Osteoblast (primary cell): ENCODE measurements at regions not wholly inside any gene's neighbourhood (a gene's known extent, or its start where the extent isn't known, plus 50 kb on each side); places are given as distances from the start of the nearest gene placed in this dataset.

Experiments
- DNase-seq: peaks from one replicate; pipeline ENCODE4 v3.0.0; 2011; ENCODE audit warnings: low spot score, mixed read lengths; ENCODE audit not compliant: insufficient read length; ENCODE audit errors: missing footprints
- H2AFZ ChIP-seq: 2 replicates; pipeline ENCODE4 v1.6.0; 2011; ENCODE audit warnings: mild to moderate bottlenecking, low read length
- H3K27ac ChIP-seq: 2 replicates; pipeline ENCODE4 v1.5.1; 2011; ENCODE audit warnings: mild to moderate bottlenecking, low read depth, low read length, moderate library complexity
- H3K27me3 ChIP-seq: 2 replicates; pipeline ENCODE4 v1.6.0; 2012; ENCODE audit warnings: mild to moderate bottlenecking, control low read depth, inconsistent platforms, low read length, moderate library complexity; ENCODE audit not compliant: insufficient read depth
- H3K36me3 ChIP-seq: 2 replicates; pipeline ENCODE4 v1.5.1; 2011; ENCODE audit warnings: mild to moderate bottlenecking, low read length, control low read depth, moderate library complexity; ENCODE audit not compliant: insufficient read depth
- H3K4me1 ChIP-seq: 2 replicates; pipeline ENCODE4 v1.5.1; 2011; ENCODE audit warnings: mild to moderate bottlenecking, low read length, control low read depth, moderate library complexity; ENCODE audit not compliant: insufficient read depth
- H3K4me2 ChIP-seq: 2 replicates; pipeline ENCODE4 v1.6.0; 2011; ENCODE audit warnings: mild to moderate bottlenecking, low read length; ENCODE audit not compliant: insufficient read depth
- H3K4me3 ChIP-seq: fragments of 200-600 bp; sonication (generic); 3 replicates; pipeline ENCODE4 v1.5.1; 2012; ENCODE audit warnings: mild to moderate bottlenecking, low read length, inconsistent platforms; ENCODE audit not compliant: insufficient read depth
- H3K79me2 ChIP-seq: 2 replicates; pipeline ENCODE4 v1.6.0; 2012; ENCODE audit warnings: mild to moderate bottlenecking, low read length, control low read depth, inconsistent platforms; ENCODE audit not compliant: insufficient read depth
- H3K9me3 ChIP-seq: 2 replicates; pipeline ENCODE4 v1.5.1; 2011; ENCODE audit warnings: low read depth, low read length, control low read depth
- H4K20me1 ChIP-seq: 2 replicates; pipeline ENCODE4 v1.6.0; 2012; ENCODE audit warnings: mild to moderate bottlenecking, low read length, control low read depth; ENCODE audit not compliant: insufficient read depth
- CTCF ChIP-seq: IDR thresholded peaks from 2 replicates; pipeline ENCODE4 v1.5.1; 2011; ENCODE audit warnings: mild to moderate bottlenecking, low read depth, low read length, moderate library complexity; ENCODE audit errors: extremely low read depth

- Histone ChIP-seq H3K4me3 (no peak overlapping the region), H3K4me1 (peaks cover 4% of the 10 kb centered on the region), H3K27me3 (peaks cover 4% of the 10 kb centered on the region), H3K36me3 (no peaks in the 10 kb centered on the region), H4K20me1 (no peaks in the 10 kb centered on the region), H3K4me2 (no peak overlapping the region), H3K79me2 (no peaks in the 10 kb centered on the region), H3K9me3 (no peaks in the 10 kb centered on the region), H3K27ac (no peak overlapping the region), H2AFZ (no peak overlapping the region)
- no peak for TF ChIP-seq CTCF
- no peak for DNase-seq
These were observed 257.2 kb upstream of the CTBP2 start for GRCh38 chr10:125417605-125418004.

GRCh38 chr10:125415964-125416363 is 255.6 kb upstream of the CTBP2 start:
- Histone ChIP-seq H4K20me1 (no peaks in the 10 kb centered on the region), H3K4me3 (no peak overlapping the region), H3K4me1 (peaks cover 12% of the 10 kb centered on the region), H3K9me3 (no peaks in the 10 kb centered on the region), H3K36me3 (no peaks in the 10 kb centered on the region), H3K79me2 (no peaks in the 10 kb centered on the region), H3K27ac (no peak overlapping the region), H2AFZ (no peak overlapping the region), H3K27me3 (peaks cover 3% of the 10 kb centered on the region), H3K4me2 (no peak overlapping the region)
- no peak for TF ChIP-seq CTCF
- DNase-seq = no peak

- no peak overlapping the region for H3K27ac ChIP-seq
- peaks cover 12% of the 10 kb centered on the region for H3K4me1 ChIP-seq
- no peaks in the 10 kb centered on the region for H4K20me1 ChIP-seq
- DNase-seq = no peak
- H3K36me3 ChIP-seq = no peaks in the 10 kb centered on the region
- H3K9me3 ChIP-seq = no peaks in the 10 kb centered on the region
- no peaks in the 10 kb centered on the region for H3K79me2 ChIP-seq
- H3K4me2 ChIP-seq = no peak overlapping the region
- no peak overlapping the region for H3K4me3 ChIP-seq
- peaks cover 3% of the 10 kb centered on the region for H3K27me3 ChIP-seq
- no peak for TF ChIP-seq CTCF
- no peak overlapping the region for H2AFZ ChIP-seq
These were observed 254.8 kb upstream of the CTBP2 start for GRCh38 chr10:125415006-125415633.

GRCh38 chr10:125411724-125412123 is 251.4 kb upstream of the CTBP2 start:
- peak overlapping the region; percentile 33 for H3K27ac ChIP-seq
- H3K27me3 ChIP-seq = no peaks in the 10 kb centered on the region
- H3K36me3 ChIP-seq = no peaks in the 10 kb centered on the region
- H3K79me2 ChIP-seq = no peaks in the 10 kb centered on the region
- no peak for TF ChIP-seq CTCF
- DNase-seq = peak; percentile 87
- no peak overlapping the region for H3K4me2 ChIP-seq
- H2AFZ ChIP-seq = no peak overlapping the region
- H4K20me1 ChIP-seq = no peaks in the 10 kb centered on the region
- peaks cover 14% of the 10 kb centered on the region for H3K4me1 ChIP-seq
- H3K9me3 ChIP-seq = no peaks in the 10 kb centered on the region
- H3K4me3 ChIP-seq = no peak overlapping the region
